Activated CD8-positive, alpha-beta T cell treated with anti-CD3 and anti-CD28 coated beads, Interleukin-2, amount 10 ng/mL, durations not matched to agents 7 days and 5 days (primary cell): ENCODE measurements at regions not wholly inside any gene's neighbourhood (a gene's known extent, or its start where the extent isn't known, plus 50 kb on each side); places are given as distances from the start of the nearest gene placed in this dataset.
"Not testable (repeated sequence)": the region's sequence is repeated elsewhere in the genome, so short reads cannot be mapped to it uniquely, and the experiment has no call there.

Experiments used
- ATAC-seq: fragments of 150-1000 bp; cut with Tn5 transposase; one replicate; pipeline ENCODE4 v1.10.0; 2021; ENCODE audit warnings: moderate library complexity
- CTCF ChIA-PET: fragments of 350-600 bp; sonication (Branson Sonifier 250); formaldehyde crosslinking; loops from one replicate; lab custom pipeline; 2021; ENCODE audit warnings: antibody characterized with exemption; lab: Charles Lee
- POLR2A ChIA-PET: fragments of 350-600 bp; sonication (Branson Sonifier 250); formaldehyde crosslinking; loops from one replicate; lab custom pipeline; 2021; ENCODE audit warnings: antibody characterized with exemption; lab: Charles Lee
- DNase-seq: peaks from one replicate; pipeline ENCODE4 v3.0.0-alpha.2; 2020
- H3K27ac Mint-ChIP-seq: one replicate; pipeline ENCODE4 v1.8.0; 2021; ENCODE audit warnings: mild to moderate bottlenecking, mixed read lengths
- H3K27me3 Mint-ChIP-seq: one replicate; pipeline ENCODE4 v1.8.0; 2021; ENCODE audit warnings: low read depth, mixed read lengths
- H3K36me3 Mint-ChIP-seq: one replicate; pipeline ENCODE4 v1.8.0; 2021; ENCODE audit warnings: low read depth, mixed read lengths
- H3K4me1 Mint-ChIP-seq: one replicate; pipeline ENCODE4 v1.8.0; 2021; ENCODE audit warnings: low read depth, mixed read lengths
- H3K4me3 Mint-ChIP-seq: one replicate; pipeline ENCODE4 v1.8.0; 2021; ENCODE audit warnings: mild to moderate bottlenecking, mixed read lengths
- H3K9me3 Mint-ChIP-seq: one replicate; pipeline ENCODE4 v1.8.0; 2022; ENCODE audit warnings: mixed read lengths; ENCODE audit not compliant: insufficient read depth

DNA sequence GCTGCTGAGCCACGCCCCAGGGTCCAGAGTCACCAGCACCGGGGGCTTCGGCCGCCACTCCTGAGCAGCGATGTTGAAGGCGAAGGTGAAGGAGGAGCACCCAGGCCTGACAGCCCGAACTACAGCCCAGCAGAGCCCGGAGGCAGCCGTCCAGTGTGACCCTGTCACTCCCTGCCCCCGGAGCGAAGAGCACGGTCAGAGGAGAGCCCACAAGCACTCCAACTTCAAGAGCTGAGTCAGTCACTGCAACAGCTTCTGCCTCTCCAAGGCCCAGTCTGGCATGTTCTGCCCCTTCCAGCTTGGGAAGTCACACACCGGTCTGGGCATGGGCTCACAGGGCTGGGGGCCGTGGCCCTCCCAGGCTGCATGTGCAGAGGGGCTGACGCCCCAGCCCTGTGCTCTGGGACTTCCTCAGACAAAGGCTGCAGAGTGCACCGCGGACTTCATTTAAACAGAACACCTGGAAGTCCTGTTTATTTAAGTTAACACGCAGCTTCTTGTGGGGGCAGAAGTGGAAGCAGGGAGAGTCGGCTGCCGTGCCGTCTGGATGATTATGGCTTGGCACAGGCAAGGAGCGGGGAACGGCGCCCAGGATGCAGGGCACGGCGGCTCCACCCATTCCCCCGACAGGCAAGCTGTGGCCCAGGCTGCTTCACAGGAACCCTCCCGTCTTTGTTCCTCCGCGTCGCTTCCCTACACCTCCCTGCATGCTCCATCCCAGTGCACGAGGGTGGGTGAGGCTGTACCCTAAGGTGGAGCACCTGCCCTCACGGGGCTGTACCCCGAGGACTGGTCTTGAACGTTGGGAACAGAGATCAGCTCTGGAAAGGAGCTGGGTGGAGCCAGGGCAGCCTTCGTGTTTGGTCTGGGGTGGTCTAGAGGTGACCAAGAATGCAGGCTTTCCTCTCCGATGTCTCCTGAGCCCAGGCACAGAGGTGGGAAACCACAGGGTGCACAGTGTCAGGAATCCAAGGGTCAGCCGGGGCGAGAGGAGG, 68.9 kb upstream of the METRNL start:
- CTCF ChIA-PET: no interaction called here
- H3K4me1 Mint-ChIP-seq: peaks cover 4% of the 10 kb centered on the region
- no peaks in the 10 kb centered on the region for H3K27me3 Mint-ChIP-seq
- H3K9me3 Mint-ChIP-seq: no peaks in the 10 kb centered on the region
- ATAC-seq (no peak), DNase-seq (no peak)
- H3K27ac Mint-ChIP-seq: no peak overlapping the region
- H3K4me3 Mint-ChIP-seq: no peak overlapping the region
- peaks cover 4% of the 10 kb centered on the region for H3K36me3 Mint-ChIP-seq
- POLR2A ChIA-PET: interaction anchor here (0.7 kb wide), 1 partner anchor 113 kb away, joined by 3 read pairs; no protein-coding TSS in a partner anchor

DNA sequence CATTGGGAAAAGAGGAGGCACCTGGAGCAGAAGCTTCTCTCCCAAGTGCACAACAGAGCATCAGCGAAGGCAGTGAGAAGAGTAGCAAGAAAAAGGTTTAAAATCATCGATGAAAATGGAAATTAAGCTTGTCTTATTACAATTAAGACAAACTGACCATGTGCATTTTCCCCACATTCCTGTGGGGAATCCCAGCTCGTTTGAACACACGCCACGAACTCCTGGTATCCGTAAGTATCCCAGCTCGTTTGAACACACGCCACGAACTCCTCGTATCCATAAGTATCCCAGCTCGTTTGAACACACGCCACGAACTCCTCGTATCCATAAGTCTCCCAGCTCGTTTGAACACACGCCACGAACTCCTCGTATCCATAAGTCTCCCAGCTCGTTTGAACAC, 67.7 kb upstream of the METRNL start:
- H3K4me3 Mint-ChIP-seq, H3K27ac Mint-ChIP-seq, H3K9me3 Mint-ChIP-seq, H3K36me3 Mint-ChIP-seq, H3K27me3 Mint-ChIP-seq, ATAC-seq, DNase-seq, H3K4me1 Mint-ChIP-seq: not testable (repeated sequence)
- ChIA-PET POLR2A (interaction anchor here (0.7 kb wide), 1 partner anchor 114 kb away, joined by 3 read pairs; no protein-coding TSS in a partner anchor), CTCF (interaction anchor here (0.6 to 1.7 kb wide), 2 partner anchors 38 to 230 kb away, joined by 3 read pairs; no protein-coding TSS in a partner anchor)

DNA sequence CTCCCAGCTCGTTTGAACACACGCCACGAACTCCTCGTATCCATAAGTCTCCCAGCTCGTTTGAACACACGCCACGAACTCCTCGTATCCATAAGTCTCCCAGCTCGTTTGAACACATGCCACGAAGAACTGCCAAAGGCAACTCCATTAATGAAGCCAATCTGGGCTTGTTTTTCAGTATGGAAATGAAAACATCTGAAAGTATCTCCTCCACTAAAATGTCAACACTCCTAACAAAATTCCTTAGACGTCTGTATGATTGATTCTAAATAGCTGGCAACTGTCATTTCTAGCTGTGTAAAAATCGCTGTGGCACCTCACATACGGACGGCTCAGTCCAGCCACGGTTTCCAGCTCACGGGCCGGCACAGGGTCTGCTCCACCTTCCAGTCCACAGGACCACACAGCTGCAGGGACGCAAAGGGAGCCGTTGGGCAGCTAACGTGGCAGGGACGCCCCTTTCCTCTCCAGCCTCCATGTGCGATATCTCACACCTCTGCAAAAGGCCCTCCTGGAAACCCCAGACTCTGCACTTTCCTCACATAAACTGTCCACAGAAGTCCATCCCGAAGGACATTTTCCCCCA, 67.1 kb upstream of the METRNL start:
- CTCF ChIA-PET: interaction anchor here (0.6 to 1.7 kb wide), 2 partner anchors 39 to 230 kb away, joined by 3 read pairs; no protein-coding TSS in a partner anchor
- ATAC-seq: no peak

DNA sequence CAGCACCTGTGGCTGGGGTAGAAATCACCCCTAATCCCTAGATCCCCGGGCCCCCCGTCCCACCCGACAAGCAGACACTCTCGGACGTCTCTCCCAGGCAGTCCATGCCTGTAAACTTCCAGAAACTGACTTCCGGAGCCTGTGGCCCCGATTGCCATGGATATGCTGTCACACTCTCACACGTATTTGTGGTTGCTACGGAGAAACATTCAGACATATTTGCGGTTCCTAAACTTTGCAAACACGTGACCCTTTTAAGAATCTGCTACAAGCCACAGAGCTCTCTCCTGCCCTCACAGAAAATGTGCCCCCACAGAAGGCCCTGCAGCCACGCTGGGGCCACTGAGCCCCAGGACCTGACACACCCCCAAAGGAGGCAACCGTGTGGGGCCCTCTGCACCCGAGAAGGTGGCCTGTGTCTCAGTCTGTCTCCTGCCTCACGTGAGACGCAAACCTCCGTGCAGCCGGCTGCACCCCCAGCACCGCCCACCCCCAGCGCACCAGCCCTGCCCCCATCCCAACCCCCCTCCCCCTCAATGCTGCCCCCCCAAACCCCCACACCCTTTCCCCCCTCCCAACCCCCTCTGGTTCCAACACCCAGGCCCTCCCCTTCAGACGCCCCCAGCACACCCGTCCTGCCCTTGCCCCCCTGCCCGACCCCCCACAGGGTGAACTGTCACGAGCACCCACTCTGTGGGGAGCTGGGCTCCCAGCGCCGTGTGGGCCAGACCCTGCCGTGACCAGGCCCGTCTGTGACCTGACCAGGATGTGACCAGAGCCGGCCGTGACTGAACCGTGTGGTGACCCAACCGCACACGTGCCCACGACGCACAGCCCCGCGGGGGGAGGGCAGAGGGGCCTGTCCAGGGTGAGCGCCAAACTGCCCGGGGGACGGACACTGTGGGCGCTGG, 66.3 kb upstream of the METRNL start:
- Mint-ChIP-seq H3K9me3 (no peaks in the 10 kb centered on the region), H3K36me3 (peaks cover 2% of the 10 kb centered on the region), H3K27ac (no peak overlapping the region), H3K4me3 (no peak overlapping the region), H3K4me1 (no peaks in the 10 kb centered on the region), H3K27me3 (no peaks in the 10 kb centered on the region)
- POLR2A ChIA-PET: no interaction called here
- DNase-seq (no peak), ATAC-seq (no peak)
- CTCF ChIA-PET: interaction anchor here (1.7 kb wide), 1 partner anchor 231 kb away, joined by 3 read pairs; no protein-coding TSS in a partner anchor

More for the DNA sequence above, 67.1 kb upstream of the METRNL start:
- Mint-ChIP-seq H3K4me3 (no peak overlapping the region), H3K9me3 (no peaks in the 10 kb centered on the region), H3K36me3 (peaks cover 2% of the 10 kb centered on the region), H3K4me1 (peaks cover 4% of the 10 kb centered on the region), H3K27me3 (no peaks in the 10 kb centered on the region), H3K27ac (no peak overlapping the region)
- POLR2A ChIA-PET: no interaction called here
- DNase-seq: no peak

DNA sequence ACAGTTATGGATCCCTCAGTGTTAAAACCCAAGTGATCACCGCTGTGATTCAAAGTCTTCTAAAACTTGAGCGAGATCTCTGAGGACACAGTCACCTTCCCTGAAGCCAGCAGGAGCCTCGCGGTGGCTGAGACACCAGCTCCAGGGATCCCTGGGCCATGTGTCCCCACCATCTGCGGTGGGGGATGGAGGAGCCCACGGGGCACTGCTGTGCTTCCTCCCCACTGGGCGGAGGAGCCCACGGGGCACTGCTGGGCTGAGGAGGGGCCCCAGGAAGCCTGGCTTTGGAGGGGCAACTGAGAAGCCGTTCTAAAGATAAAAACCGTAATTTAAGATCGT, 65.7 kb upstream of the METRNL start:
- Mint-ChIP-seq H3K4me1 (no peaks in the 10 kb centered on the region), H3K9me3 (no peaks in the 10 kb centered on the region), H3K36me3 (peaks cover 2% of the 10 kb centered on the region), H3K27me3 (no peaks in the 10 kb centered on the region), H3K4me3 (no peak overlapping the region), H3K27ac (no peak overlapping the region)
- ChIA-PET POLR2A (no interaction called here), CTCF (no interaction called here)
- DNase-seq (no peak), ATAC-seq (no peak)

DNA sequence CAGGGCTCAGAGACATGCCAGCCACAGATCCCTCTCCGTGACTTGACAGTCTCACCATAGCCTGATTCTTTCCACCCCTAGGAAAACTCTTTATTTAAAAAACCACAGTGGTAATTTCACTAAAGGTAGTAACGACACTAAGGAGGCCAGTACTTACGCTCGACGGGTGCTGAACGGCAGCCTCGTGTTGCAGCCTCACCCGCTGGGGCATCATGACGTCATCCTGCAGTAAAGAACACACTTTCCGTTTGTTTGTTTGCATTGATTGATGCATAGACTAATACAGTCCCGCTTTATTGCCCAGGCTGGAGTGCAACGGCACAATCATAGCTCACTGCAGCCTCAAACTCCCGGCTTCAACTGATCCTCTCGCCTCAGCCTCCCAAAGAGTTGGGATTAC, 65.1 kb upstream of the METRNL start:
- no peaks in the 10 kb centered on the region for H3K9me3 Mint-ChIP-seq

DNA sequence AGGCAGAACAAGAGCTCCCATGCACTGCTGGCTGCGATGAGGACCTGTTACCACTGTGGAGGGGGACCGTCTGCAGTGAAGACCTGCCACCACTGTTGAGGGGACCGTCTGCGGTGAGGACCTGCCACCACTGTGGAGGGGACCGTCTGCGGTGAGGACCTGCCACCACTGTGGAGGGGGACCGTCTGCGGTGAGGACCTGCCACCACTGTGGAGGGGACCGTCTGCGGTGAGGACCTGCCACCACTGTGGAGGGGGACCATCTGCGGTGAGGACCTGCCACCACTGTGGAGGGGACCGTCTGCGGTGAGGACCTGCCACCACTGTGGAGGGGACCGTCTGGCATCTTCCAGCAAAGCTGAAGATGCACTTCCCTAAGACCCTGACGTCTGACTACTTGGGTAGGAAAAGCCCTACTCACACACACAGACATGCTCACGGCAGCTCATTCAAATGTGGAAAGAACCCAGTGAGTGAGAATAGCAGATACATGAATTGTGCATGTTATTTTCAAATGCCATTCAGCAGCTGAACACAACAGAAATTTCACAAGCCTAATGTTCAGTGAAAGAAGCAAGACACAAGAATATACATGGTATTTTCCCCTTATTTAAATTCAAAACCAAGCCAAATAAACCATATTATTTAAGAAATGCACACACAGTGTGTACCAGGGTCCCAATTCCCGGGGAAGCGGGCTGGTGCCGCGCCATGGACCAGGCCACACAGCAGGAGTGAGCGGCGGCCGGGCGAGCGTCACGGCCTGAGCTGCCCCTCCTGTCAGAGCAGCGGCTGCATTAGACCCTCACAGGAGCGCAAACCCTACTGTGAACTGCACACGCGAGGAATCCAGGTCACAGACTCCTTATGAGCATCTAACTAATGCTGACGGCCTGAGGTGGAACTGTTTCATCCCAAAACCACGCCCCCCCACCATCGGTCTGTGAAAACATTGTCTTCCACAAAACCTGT, 64.2 kb upstream of the METRNL start:
- Mint-ChIP-seq H3K4me1 (no peaks in the 10 kb centered on the region), H3K36me3 (peaks cover 2% of the 10 kb centered on the region), H3K9me3 (no peaks in the 10 kb centered on the region), H3K27ac (no peak overlapping the region), H3K27me3 (no peaks in the 10 kb centered on the region), H3K4me3 (no peak overlapping the region)
- DNase-seq (no peak), ATAC-seq (no peak)
- ChIA-PET CTCF (no interaction called here), POLR2A (no interaction called here)

More for the DNA sequence above, 65.1 kb upstream of the METRNL start:
- ATAC-seq (no peak), DNase-seq (no peak)
- ChIA-PET POLR2A (no interaction called here), CTCF (no interaction called here)
- Mint-ChIP-seq H3K36me3 (peaks cover 2% of the 10 kb centered on the region), H3K4me3 (no peak overlapping the region), H3K27me3 (no peaks in the 10 kb centered on the region), H3K4me1 (no peaks in the 10 kb centered on the region), H3K27ac (no peak overlapping the region)

DNA sequence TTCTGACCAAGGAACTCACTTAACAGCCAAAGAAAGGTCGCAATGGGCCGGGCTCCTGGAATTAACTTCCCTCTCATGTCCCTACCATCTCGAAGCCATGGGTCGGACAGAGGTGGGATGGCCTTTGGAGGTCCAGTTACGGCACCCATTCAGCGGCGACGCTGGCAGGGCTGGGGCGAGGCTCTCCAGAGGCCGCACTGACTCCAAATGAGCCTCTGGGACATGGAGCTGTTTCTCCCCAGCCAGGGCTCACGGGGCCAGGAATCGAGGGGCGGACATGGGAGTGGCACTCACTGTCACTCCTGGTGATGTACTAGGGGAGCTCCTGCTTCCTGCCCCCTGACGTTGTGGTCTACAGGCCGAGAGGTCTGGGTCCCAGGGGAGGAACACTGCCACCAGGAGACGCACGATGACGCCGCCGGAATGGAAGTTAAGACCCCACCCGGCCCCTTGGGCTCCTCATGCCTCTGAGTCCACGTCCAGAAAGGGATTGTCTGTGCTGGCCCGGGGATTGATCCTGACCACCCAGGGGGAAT, 60.7 kb upstream of the METRNL start:
- DNase-seq (no peak), ATAC-seq (no peak)
- Mint-ChIP-seq H3K27me3 (no peaks in the 10 kb centered on the region), H3K27ac (no peak overlapping the region), H3K4me3 (no peak overlapping the region), H3K9me3 (no peaks in the 10 kb centered on the region), H3K4me1 (peaks cover 5% of the 10 kb centered on the region), H3K36me3 (peaks cover 6% of the 10 kb centered on the region)
- ChIA-PET POLR2A (no interaction called here), CTCF (interaction anchor here (0.6 to 0.7 kb wide), 2 partner anchors 54 to 105 kb away, joined by 4 to 6 read pairs; no protein-coding TSS in a partner anchor)

DNA sequence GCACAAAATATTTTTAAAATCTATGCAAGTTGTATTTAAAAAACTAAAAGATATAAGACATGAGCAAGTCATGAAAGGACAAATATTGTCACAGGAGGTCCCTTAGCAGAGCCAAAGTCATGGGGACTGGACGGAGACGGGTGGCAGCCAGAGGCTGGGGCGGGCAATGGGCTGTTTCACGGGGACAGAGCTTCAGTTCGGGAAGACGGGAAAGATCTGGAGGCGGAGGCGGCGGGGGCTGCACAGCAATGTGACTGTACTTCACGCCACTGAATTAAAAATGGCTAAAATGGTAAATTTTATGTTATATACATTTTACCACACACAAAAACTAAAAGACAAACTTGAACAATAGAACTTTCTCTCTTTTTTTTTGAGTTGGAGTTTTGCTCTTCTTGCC, 60.0 kb upstream of the METRNL start:
- no peak overlapping the region for H3K4me3 Mint-ChIP-seq
- DNase-seq: no peak
- H3K27ac Mint-ChIP-seq: no peak overlapping the region
- no peaks in the 10 kb centered on the region for H3K27me3 Mint-ChIP-seq
- peaks cover 10% of the 10 kb centered on the region for H3K4me1 Mint-ChIP-seq
- H3K36me3 Mint-ChIP-seq: peaks cover 10% of the 10 kb centered on the region
- CTCF ChIA-PET: interaction anchor here (0.6 to 0.7 kb wide), 2 partner anchors 55 to 106 kb away, joined by 4 to 6 read pairs; no protein-coding TSS in a partner anchor
- POLR2A ChIA-PET: no interaction called here
- no peaks in the 10 kb centered on the region for H3K9me3 Mint-ChIP-seq
- ATAC-seq: no peak

DNA sequence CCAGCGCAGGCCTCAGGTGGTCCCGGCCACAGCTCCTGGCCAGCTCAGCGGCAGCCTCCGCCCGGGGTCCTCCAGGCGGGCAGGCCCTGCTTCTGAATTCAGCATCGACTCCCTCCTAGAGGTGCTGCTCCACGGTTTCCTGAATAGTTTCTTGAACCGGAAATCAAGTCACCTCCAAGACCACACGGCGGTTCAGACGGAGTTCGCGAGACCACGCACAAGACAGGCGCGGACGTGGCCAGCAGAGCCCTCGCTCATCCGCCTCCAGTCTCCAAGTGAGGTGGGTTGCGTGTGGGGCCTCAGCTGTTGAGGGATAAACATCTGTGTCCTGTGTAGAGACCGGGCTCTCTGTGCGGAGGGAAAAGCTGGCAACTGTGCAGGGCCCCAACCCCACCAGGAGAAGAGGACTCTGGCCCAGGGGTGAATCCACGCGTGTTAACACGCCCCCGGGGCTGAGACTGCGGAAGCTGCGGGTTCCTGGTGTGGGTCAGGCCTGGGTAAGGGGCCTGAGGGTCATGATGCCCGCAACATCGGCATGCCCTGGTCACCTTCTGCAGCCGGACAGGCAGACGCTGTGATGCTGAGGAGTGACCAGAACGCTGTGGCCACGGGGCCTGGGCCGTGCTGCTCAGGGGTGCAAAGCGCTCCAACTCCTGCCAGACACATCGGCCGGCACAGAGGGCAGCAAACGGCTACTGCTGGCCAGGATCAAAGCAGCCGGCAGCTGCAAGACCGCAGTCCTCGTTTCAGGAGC, 55.0 kb upstream of the METRNL start:
- Mint-ChIP-seq H3K27me3 (peaks cover 4% of the 10 kb centered on the region), H3K36me3 (peaks cover 11% of the 10 kb centered on the region), H3K4me1 (peaks cover 38% of the 10 kb centered on the region), H3K4me3 (peak overlapping the region; percentile 12), H3K27ac (no peak overlapping the region), H3K9me3 (no peaks in the 10 kb centered on the region)
- ChIA-PET CTCF (no interaction called here), POLR2A (no interaction called here)
- ATAC-seq (peak; percentile 62), DNase-seq (peak; percentile 61)
